ENCODE measurements at regions not wholly inside any gene's neighbourhood (a gene's known extent, or its start where the extent isn't known, plus 50 kb on each side); places are given as distances from the start of the nearest gene placed in this dataset.
"Not testable (repeated sequence)": the region's sequence is repeated elsewhere in the genome, so short reads cannot be mapped to it uniquely, and the experiment has no call there.

- intact Hi-C loops (cut with DNase I): no loop called here
- no peak for DNase-seq
Measured at GRCh38 chr1:173257805-173258204, 50.7 kb upstream of the TNFSF4 start.

- DNase-seq: peak in 1 of 10 donors; percentile 55
- intact Hi-C loops (cut with DNase I): no loop called here
Measured at GRCh38 chr1:173258479-173259264, 51.5 kb upstream of the TNFSF4 start.

DNA sequence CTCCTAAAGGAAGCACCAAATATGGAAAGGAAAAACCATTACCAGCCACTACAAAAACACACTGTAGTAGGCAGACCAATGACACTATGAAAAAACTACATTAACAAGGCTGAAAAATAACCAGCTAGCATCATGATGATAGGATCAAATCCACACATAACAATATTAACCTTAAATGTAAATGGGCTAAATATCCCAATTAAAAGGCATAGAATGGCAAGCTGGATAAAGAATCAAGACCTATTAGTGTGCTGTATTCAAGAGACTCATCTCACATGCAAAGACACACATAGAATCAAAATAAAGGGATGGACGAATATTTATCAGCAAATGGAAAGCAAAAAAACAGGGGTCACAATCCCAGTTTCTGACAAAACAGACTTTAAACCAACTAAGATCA, 53.2 kb upstream of the TNFSF4 start:
- intact Hi-C loops (cut with DNase I): not testable (repeated sequence)

DNA sequence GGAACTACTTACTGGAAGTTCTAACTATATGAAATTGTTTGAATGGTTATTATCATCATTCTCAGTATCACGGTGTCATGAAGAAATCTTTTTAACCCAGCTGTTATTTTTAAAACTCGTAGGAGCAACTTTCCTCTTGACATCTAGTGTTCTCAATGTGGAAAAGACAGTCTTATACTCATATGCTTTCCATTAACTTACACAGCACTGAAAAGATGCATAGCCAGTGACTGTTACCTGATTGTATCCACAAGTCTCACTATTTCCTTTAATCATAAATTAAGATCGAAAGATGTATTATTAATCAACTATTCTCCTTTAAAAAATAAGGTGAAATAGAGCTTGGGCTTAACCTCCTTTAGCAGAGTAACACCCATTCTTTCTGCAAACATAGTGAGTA, 59.7 kb upstream of the TNFSF4 start:
- intact Hi-C loops (cut with DNase I): no loop called here
- DNase-seq: no peak

More for the DNA sequence above, 53.2 kb upstream of the TNFSF4 start:
- not testable (repeated sequence) for DNase-seq

- no peak for DNase-seq
- intact Hi-C loops (cut with DNase I): no loop called here
Measured at GRCh38 chr1:173267453-173267945, 60.4 kb upstream of the TNFSF4 start.

- no peak for DNase-seq
- intact Hi-C loops (cut with DNase I): no loop called here
Measured at GRCh38 chr1:173268261-173268660, 61.1 kb upstream of the TNFSF4 start.

- intact Hi-C loops (cut with DNase I): no loop called here
Measured at GRCh38 chr1:173268786-173269277, 61.7 kb upstream of the TNFSF4 start.

GRCh38 chr1:173269490-173270230, 62.5 kb upstream of the TNFSF4 start:
- intact Hi-C loops (cut with DNase I): no loop called here
- no peak for DNase-seq

More at GRCh38 chr1:173268786-173269277, 61.7 kb upstream of the TNFSF4 start:
- no peak for DNase-seq

DNA sequence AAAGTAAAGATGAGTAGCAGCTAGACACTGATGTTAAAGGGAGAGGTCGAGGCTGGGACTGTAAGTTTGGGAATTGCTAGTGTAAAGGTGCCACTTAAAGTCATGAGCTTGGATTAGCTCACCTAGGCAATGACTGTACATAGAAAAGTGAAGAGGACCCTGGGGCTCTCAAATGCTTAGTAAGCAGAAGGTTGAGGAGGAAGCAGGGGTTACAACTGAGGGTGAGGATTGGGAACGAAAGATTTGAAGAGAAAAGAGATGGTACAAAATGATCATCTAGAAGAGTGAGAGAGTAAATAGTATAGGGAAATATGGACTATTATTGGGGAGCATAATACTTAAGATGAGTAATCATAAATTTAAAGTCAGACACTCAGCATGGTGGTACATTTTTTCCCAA, 63.1 kb upstream of the TNFSF4 start:
- intact Hi-C loops (cut with DNase I): no loop called here
- no peak for DNase-seq

- intact Hi-C loops (cut with DNase I); DNase-seq: not testable (repeated sequence)
Measured at GRCh38 chr1:173271021-173271420, 63.9 kb upstream of the TNFSF4 start.

DNA sequence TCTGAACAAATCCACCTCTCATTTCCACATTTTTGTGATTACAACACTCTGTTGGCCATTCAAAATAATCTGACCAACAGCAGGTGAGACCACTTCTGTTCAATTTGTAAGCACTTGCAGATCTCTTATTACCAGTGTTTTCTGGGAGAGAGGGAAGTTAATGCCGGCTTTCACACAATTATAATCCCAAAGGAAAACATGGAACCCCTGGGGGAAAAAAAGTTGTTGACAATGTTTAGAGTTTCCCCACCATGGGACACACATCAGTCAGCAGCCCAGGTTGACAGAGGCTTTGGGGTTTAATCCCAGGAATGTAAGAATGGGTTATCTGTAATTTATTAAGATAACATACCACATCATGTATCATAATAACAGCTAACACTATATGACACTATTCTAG, 68.4 kb upstream of the TNFSF4 start:
- intact Hi-C loops (cut with DNase I): no loop called here
- no peak for DNase-seq

DNA sequence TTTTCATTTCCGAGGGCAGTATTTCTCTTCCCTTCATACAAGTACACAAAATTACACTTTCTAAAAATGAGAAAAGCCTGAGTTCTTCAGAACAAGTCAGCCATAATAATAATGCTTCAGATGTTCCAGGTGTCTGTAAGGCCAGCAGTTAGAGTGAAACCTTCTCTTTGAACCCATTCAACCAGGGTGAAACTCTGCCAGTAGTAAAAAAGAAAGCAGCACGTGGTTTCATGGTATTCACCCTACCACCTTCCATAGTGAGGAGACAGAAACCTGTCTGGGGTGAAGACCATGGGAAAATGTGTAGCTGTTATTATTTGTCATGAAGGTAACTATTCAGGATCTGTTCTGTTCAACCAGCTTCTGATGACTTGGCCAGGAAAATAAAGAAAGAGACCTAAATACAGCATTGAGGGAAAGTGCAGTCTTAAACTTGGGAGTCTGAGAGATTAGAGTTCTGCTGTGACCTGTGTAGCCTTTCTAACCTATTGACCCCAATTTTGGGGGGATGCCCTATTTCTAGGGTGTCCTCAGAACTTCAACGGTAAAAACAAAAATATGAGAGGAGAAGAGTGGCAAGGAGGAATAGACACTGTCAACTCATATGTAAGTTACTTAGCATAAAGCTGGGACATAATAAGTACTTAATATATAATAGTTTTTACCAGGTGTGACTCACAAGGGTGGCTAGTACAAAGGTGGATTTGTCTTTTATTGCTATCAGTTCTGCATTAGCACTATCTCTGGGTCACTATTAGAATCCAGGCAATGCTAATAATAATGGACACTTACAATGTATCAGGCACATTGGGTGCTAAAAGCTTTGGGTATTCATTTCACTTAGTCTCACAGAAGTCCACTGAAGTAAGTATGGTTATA, 70.0 kb upstream of the TNFSF4 start:
- DNase-seq: no peak
- intact Hi-C loops (cut with DNase I): no loop called here

DNA sequence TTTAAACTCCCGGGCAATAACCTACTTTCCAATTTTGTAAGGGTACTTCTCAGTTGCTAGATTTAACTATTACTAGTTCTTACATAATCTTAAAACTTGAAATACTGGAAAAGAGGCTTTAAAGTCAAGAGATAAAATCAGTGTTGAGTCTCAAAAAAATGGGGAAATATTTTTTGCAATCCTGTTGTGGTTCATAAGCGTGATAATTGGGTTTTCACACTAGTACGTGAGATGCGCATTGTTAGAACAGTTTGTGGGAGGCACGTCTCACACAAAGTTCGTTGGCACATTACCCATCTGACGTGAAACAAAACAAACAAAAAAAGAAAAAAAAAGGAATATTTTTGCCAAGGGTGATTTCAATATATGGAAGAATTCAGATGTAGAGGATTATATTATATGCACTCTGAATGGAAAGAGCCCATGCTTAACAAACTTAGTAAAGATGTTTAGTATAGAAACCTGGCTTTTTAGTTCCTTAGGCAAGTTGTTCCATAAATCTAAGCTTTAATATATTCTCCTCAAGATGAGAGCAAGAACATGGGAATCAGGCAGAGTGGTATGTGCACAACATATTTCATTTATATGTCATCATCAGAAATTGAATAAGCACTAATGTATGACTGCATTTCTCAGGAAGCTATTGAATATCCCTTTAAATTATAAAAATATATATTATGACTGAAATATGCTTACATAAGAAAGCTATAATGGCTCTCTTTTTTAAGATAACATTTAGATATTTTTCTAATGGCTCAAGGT, 73.9 kb upstream of the TNFSF4 start:
- no peak for DNase-seq

GRCh38 chr1:173285048-173285447, 77.9 kb upstream of the TNFSF4 start:
- intact Hi-C loops (cut with DNase I): no loop called here
- no peak for DNase-seq

More for the DNA sequence above, 73.9 kb upstream of the TNFSF4 start:
- intact Hi-C loops (cut with DNase I): no loop called here

GRCh38 chr1:173287785-173288184, 80.7 kb upstream of the TNFSF4 start:
- intact Hi-C loops (cut with DNase I): no loop called here
- no peak for DNase-seq

- intact Hi-C loops (cut with DNase I): no loop called here
- DNase-seq: no peak
Measured at GRCh38 chr1:173293756-173294155, 86.6 kb upstream of the TNFSF4 start.

DNA sequence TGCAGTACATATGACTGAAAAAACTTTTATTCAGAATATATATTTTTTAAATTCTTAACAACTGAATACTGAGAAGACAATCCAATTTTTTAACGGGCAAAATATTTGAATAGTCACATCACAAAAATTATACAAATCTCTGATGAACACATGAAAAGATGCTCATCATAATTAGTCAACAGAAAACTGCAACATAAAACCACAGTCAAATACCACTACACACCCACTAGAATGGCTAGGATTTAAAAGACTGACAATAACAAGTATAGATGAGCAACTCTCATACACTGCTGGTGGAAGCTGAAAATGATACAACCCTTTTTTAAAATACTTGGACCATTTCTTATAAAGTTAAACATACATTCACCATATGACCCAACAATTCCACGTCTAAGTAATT, 87.7 kb upstream of the TNFSF4 start:
- DNase-seq: no peak
- intact Hi-C loops (cut with DNase I): no loop called here

GRCh38 chr1:173295391-173295790, 88.3 kb upstream of the TNFSF4 start:
- DNase-seq: no peak
- intact Hi-C loops (cut with DNase I): no loop called here

- intact Hi-C loops (cut with DNase I): no loop called here
- no peak for DNase-seq
Measured at GRCh38 chr1:173295995-173296394, 88.9 kb upstream of the TNFSF4 start.

All from posterior cingulate gyrus (tissue), 11 donors.